GM12878 (cell line): ENCODE measurements at regions not wholly inside any gene's neighbourhood (a gene's known extent, or its start where the extent isn't known, plus 50 kb on each side); places are given as distances from the start of the nearest gene placed in this dataset.

Source experiments
- CREM ChIP-seq: IDR thresholded peaks from 2 replicates; pipeline ENCODE4 v1.6.1; 2014; ENCODE audit warnings: antibody characterized with exemption, low read depth
- FOXM1 ChIP-seq: IDR thresholded peaks from 2 replicates; pipeline ENCODE4 v1.6.1; 2012; ENCODE audit warnings: low read depth, mild to moderate bottlenecking, inconsistent platforms, low read length, moderate library complexity
- HDAC2 ChIP-seq: fragments of 200-600 bp; sonication (generic); IDR thresholded peaks from 2 replicates; pipeline ENCODE4 v1.6.1; 2017
- IKZF1 ChIP-seq: fragments of 450-650 bp; conservative IDR thresholded peaks from 2 replicates; pipeline ENCODE4 v1.6.1; 2017; ENCODE audit warnings: antibody characterized with exemption, mild to moderate bottlenecking
- IKZF2 ChIP-seq, 2 experiments: fragments of 450-650 bp; IDR thresholded peaks; 2 replicates each; pipeline ENCODE4 v1.6.1; 2017; ENCODE audit warnings: mild to moderate bottlenecking in 2 of 2, moderate library complexity in 2 of 2
- JUND ChIP-seq: IDR thresholded peaks from 2 replicates; pipeline ENCODE4 v1.6.1; 2012; ENCODE audit warnings: low read depth, mild to moderate bottlenecking, low read length, improper control_type of control experiment, moderate library complexity
- KLF5 ChIP-seq: fragments of 450-650 bp; IDR thresholded peaks from 2 replicates; pipeline ENCODE4 v1.6.1; 2014; ENCODE audit warnings: mild to moderate bottlenecking; ENCODE audit not compliant: partially characterized antibody
- RELA ChIP-seq: fragments of 450-650 bp; IDR thresholded peaks from 2 replicates; pipeline ENCODE4 v1.8.0; 2014; ENCODE audit warnings: borderline replicate concordance; ENCODE audit not compliant: partially characterized antibody
- SUZ12 ChIP-seq: fragments of 200-600 bp; sonication (generic); IDR thresholded peaks from one replicate; pipeline ENCODE4 v1.6.1; 2018; ENCODE audit warnings: antibody characterized with exemption, mild to moderate bottlenecking; ENCODE audit not compliant: unreplicated experiment
- ZBTB33 ChIP-seq: fragments of 450-650 bp; IDR thresholded peaks from 2 replicates; pipeline ENCODE4 v1.6.1; 2017; ENCODE audit warnings: mild to moderate bottlenecking
- ZNF622 ChIP-seq: fragments of 450-650 bp; IDR thresholded peaks from 2 replicates; pipeline ENCODE4 v1.6.1; 2017; ENCODE audit warnings: mild to moderate bottlenecking, inconsistent platforms
- TF ChIP-seq, protein P1 (sequence below): fragments of 450-650 bp; formaldehyde crosslinking; IDR thresholded peaks from 2 replicates; pipeline ENCODE4 v1.4.0; 2022; ENCODE audit warnings: mild to moderate bottlenecking, moderate library complexity
- TF ChIP-seq, protein P2 (sequence below): IDR thresholded peaks from 2 replicates; pipeline ENCODE4 v1.6.1; 2012; ENCODE audit warnings: low read depth, low read length, improper control_type of control experiment

DNA sequence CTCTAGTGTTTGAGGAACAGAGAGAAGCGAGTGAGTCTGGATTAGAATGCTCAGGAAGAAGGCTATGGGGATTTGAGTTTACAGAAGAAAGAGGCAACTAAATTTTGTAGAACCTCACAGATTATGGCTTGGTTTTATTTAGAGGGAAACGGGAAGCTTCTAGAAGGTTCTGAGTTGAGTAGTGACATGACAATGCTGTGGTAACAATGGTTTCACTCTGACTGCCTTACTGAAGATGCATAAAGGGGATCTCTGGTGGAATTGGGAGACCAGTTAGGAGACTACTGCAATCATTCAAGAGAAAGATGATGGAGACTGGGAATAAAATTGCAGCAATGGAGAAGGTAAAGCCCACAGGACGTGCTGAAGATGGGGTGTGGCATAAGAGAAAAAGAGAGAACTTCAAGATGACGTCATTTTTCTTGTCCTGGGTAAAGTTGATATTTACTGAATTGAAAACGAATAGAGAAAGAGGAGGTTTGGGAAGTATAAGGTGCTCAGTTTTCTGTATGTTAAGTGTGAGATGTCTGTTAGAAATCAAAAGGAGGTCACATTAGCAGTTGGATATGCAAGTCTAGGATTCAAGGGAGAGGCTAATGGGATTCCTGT is 710.1 kb upstream of the NRSN1 start (continued):
- TF ChIP-seq, protein P1, sequence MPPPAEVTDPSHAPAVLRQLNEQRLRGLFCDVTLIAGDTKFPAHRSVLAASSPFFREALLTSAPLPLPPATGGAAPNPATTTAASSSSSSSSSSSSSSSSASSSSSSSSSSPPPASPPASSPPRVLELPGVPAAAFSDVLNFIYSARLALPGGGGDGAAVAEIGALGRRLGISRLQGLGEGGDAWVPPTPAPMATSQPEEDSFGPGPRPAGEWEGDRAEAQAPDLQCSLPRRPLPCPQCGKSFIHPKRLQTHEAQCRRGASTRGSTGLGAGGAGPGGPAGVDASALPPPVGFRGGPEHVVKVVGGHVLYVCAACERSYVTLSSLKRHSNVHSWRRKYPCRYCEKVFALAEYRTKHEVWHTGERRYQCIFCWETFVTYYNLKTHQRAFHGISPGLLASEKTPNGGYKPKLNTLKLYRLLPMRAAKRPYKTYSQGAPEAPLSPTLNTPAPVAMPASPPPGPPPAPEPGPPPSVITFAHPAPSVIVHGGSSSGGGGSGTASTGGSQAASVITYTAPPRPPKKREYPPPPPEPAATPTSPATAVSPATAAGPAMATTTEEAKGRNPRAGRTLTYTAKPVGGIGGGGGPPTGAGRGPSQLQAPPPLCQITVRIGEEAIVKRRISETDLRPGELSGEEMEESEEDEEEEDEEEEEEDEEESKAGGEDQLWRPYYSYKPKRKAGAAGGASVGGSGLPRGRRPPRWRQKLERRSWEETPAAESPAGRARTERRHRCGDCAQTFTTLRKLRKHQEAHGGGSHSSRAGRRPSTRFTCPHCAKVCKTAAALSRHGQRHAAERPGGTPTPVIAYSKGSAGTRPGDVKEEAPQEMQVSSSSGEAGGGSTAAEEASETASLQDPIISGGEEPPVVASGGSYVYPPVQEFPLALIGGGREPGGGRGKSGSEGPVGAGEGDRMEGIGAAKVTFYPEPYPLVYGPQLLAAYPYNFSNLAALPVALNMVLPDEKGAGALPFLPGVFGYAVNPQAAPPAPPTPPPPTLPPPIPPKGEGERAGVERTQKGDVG, result no peak
- no peak for TF ChIP-seq KLF5
- 0 out of 2 replicates have a peak, but pooled peaks have one; percentile 48 for TF ChIP-seq JUND
- TF ChIP-seq SUZ12, result no peak
- no peak for TF ChIP-seq HDAC2
- peak; percentile 61; the same call in 1 of the 2 replicates for TF ChIP-seq CREM
- TF ChIP-seq IKZF2 (IDR thresholded peaks at IDR 0.05), result peak; percentile 74 to 82
- TF ChIP-seq FOXM1, result no peak
- TF ChIP-seq ZBTB33, result no peak
- TF ChIP-seq IKZF1, result peak; percentile 35
- no peak for TF ChIP-seq RELA
- TF ChIP-seq ZNF622, result no peak
- TF ChIP-seq, protein P2, sequence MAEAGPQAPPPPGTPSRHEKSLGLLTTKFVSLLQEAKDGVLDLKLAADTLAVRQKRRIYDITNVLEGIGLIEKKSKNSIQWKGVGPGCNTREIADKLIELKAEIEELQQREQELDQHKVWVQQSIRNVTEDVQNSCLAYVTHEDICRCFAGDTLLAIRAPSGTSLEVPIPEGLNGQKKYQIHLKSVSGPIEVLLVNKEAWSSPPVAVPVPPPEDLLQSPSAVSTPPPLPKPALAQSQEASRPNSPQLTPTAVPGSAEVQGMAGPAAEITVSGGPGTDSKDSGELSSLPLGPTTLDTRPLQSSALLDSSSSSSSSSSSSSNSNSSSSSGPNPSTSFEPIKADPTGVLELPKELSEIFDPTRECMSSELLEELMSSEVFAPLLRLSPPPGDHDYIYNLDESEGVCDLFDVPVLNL, result no peak
